ENCODE measurements at regions not wholly inside any gene's neighbourhood (a gene's known extent, or its start where the extent isn't known, plus 50 kb on each side); places are given as distances from the start of the nearest gene placed in this dataset.

- H3K4me3 Mint-ChIP-seq = no peak overlapping the region
Measured at GRCh38 chr17:33352526-33352925, 59.4 kb upstream of the ASIC2 start.

GRCh38 chr17:33356266-33356665, 63.2 kb upstream of the ASIC2 start:
- Mint-ChIP-seq H3K4me3 (no peak overlapping the region), H3K9me3 (no peaks in the 10 kb centered on the region), H3K27ac (no peak overlapping the region), H3K27me3 (peaks cover 26% of the 10 kb centered on the region), H3K36me3 (ENCODE audit: low read depth) (no peaks in the 10 kb centered on the region), H3K4me1 (peaks cover 6% of the 10 kb centered on the region)
- ATAC-seq (replicated peaks) = no peak

More at GRCh38 chr17:33352526-33352925, 59.4 kb upstream of the ASIC2 start:
- Mint-ChIP-seq H3K27ac (no peak overlapping the region), H3K4me1 (peaks cover 6% of the 10 kb centered on the region), H3K27me3 (peaks cover 20% of the 10 kb centered on the region), H3K9me3 (no peaks in the 10 kb centered on the region), H3K36me3 (ENCODE audit: low read depth) (no peaks in the 10 kb centered on the region)
- ATAC-seq (replicated peaks) = no peak

GRCh38 chr17:33363475-33363874, 70.4 kb upstream of the ASIC2 start:
- Mint-ChIP-seq H3K9me3 (no peaks in the 10 kb centered on the region), H3K27ac (no peak overlapping the region), H3K4me3 (no peak overlapping the region), H3K36me3 (ENCODE audit: low read depth) (no peaks in the 10 kb centered on the region), H3K4me1 (no peaks in the 10 kb centered on the region), H3K27me3 (peaks cover 36% of the 10 kb centered on the region)
- no peak for ATAC-seq (replicated peaks)

GRCh38 chr17:33366960-33367359, 73.9 kb upstream of the ASIC2 start:
- H3K27ac Mint-ChIP-seq = no peak overlapping the region
- no peaks in the 10 kb centered on the region for H3K4me1 Mint-ChIP-seq

GRCh38 chr17:33369149-33369548, 76.1 kb upstream of the ASIC2 start:
- no peaks in the 10 kb centered on the region for H3K4me1 Mint-ChIP-seq
- no peak overlapping the region for H3K27ac Mint-ChIP-seq
- H3K4me3 Mint-ChIP-seq = no peak overlapping the region
- no peaks in the 10 kb centered on the region for H3K36me3 Mint-ChIP-seq (ENCODE audit: low read depth)
- no peaks in the 10 kb centered on the region for H3K9me3 Mint-ChIP-seq
- no peak for ATAC-seq (replicated peaks)
- H3K27me3 Mint-ChIP-seq = peaks cover 31% of the 10 kb centered on the region

More at GRCh38 chr17:33366960-33367359, 73.9 kb upstream of the ASIC2 start:
- Mint-ChIP-seq H3K27me3 (peaks cover 37% of the 10 kb centered on the region), H3K4me3 (no peak overlapping the region), H3K36me3 (ENCODE audit: low read depth) (no peaks in the 10 kb centered on the region), H3K9me3 (no peaks in the 10 kb centered on the region)
- ATAC-seq (replicated peaks) = no peak

- H3K4me1 Mint-ChIP-seq = no peaks in the 10 kb centered on the region
- no peak for ATAC-seq (replicated peaks)
- no peaks in the 10 kb centered on the region for H3K36me3 Mint-ChIP-seq (ENCODE audit: low read depth)
- peaks cover 27% of the 10 kb centered on the region for H3K27me3 Mint-ChIP-seq
- no peak overlapping the region for H3K4me3 Mint-ChIP-seq
- H3K27ac Mint-ChIP-seq = no peak overlapping the region
- no peaks in the 10 kb centered on the region for H3K9me3 Mint-ChIP-seq
Measured at GRCh38 chr17:33369876-33370275, 76.8 kb upstream of the ASIC2 start.

- no peaks in the 10 kb centered on the region for H3K9me3 Mint-ChIP-seq
- no peaks in the 10 kb centered on the region for H3K36me3 Mint-ChIP-seq (ENCODE audit: low read depth)
- peaks cover 22% of the 10 kb centered on the region for H3K27me3 Mint-ChIP-seq
- no peak for ATAC-seq (replicated peaks)
- no peak overlapping the region for H3K27ac Mint-ChIP-seq
- no peaks in the 10 kb centered on the region for H3K4me1 Mint-ChIP-seq
- H3K4me3 Mint-ChIP-seq = no peak overlapping the region
Measured at GRCh38 chr17:33370401-33370800, 77.3 kb upstream of the ASIC2 start.

GRCh38 chr17:33371377-33371776, 78.3 kb upstream of the ASIC2 start:
- Mint-ChIP-seq H3K4me3 (no peak overlapping the region), H3K9me3 (no peaks in the 10 kb centered on the region), H3K27me3 (peaks cover 16% of the 10 kb centered on the region), H3K27ac (no peak overlapping the region), H3K4me1 (no peaks in the 10 kb centered on the region), H3K36me3 (ENCODE audit: low read depth) (no peaks in the 10 kb centered on the region)
- ATAC-seq (replicated peaks) = no peak

GRCh38 chr17:33373273-33373672, 80.2 kb upstream of the ASIC2 start:
- no peak overlapping the region for H3K4me3 Mint-ChIP-seq
- no peaks in the 10 kb centered on the region for H3K4me1 Mint-ChIP-seq
- ATAC-seq (replicated peaks) = no peak
- H3K36me3 Mint-ChIP-seq (ENCODE audit: low read depth) = no peaks in the 10 kb centered on the region
- peaks cover 22% of the 10 kb centered on the region for H3K27me3 Mint-ChIP-seq
- H3K27ac Mint-ChIP-seq = no peak overlapping the region
- H3K9me3 Mint-ChIP-seq = no peaks in the 10 kb centered on the region

GRCh38 chr17:33375103-33375502, 82.0 kb upstream of the ASIC2 start:
- Mint-ChIP-seq H3K4me3 (no peak overlapping the region), H3K4me1 (no peaks in the 10 kb centered on the region), H3K9me3 (no peaks in the 10 kb centered on the region), H3K27ac (no peak overlapping the region), H3K36me3 (ENCODE audit: low read depth) (no peaks in the 10 kb centered on the region), H3K27me3 (peaks cover 16% of the 10 kb centered on the region)
- ATAC-seq (replicated peaks) = no peak

- no peak overlapping the region for H3K4me3 Mint-ChIP-seq
- H3K27ac Mint-ChIP-seq = no peak overlapping the region
- no peaks in the 10 kb centered on the region for H3K4me1 Mint-ChIP-seq
- H3K9me3 Mint-ChIP-seq = no peaks in the 10 kb centered on the region
- peaks cover 16% of the 10 kb centered on the region for H3K27me3 Mint-ChIP-seq
- no peak for ATAC-seq (replicated peaks)
- no peaks in the 10 kb centered on the region for H3K36me3 Mint-ChIP-seq (ENCODE audit: low read depth)
Measured at GRCh38 chr17:33375783-33376182, 82.7 kb upstream of the ASIC2 start.

- no peak overlapping the region for H3K4me3 Mint-ChIP-seq
- H3K4me1 Mint-ChIP-seq = no peaks in the 10 kb centered on the region
- no peaks in the 10 kb centered on the region for H3K9me3 Mint-ChIP-seq
- H3K36me3 Mint-ChIP-seq (ENCODE audit: low read depth) = no peaks in the 10 kb centered on the region
- ATAC-seq (replicated peaks) = no peak
- peaks cover 8% of the 10 kb centered on the region for H3K27me3 Mint-ChIP-seq
- H3K27ac Mint-ChIP-seq = no peak overlapping the region
Measured at GRCh38 chr17:33377837-33378595, 84.9 kb upstream of the ASIC2 start.

GRCh38 chr17:33381201-33381600, 88.1 kb upstream of the ASIC2 start:
- no peaks in the 10 kb centered on the region for H3K36me3 Mint-ChIP-seq (ENCODE audit: low read depth)
- H3K4me1 Mint-ChIP-seq = no peaks in the 10 kb centered on the region
- peaks cover 21% of the 10 kb centered on the region for H3K27me3 Mint-ChIP-seq
- ATAC-seq (replicated peaks) = no peak
- H3K4me3 Mint-ChIP-seq = no peak overlapping the region
- H3K27ac Mint-ChIP-seq = no peak overlapping the region
- no peaks in the 10 kb centered on the region for H3K9me3 Mint-ChIP-seq

GRCh38 chr17:33383488-33384023, 90.5 kb upstream of the ASIC2 start:
- Mint-ChIP-seq H3K27me3 (peaks cover 24% of the 10 kb centered on the region), H3K4me3 (no peak overlapping the region), H3K4me1 (no peaks in the 10 kb centered on the region), H3K9me3 (no peaks in the 10 kb centered on the region), H3K27ac (no peak overlapping the region), H3K36me3 (ENCODE audit: low read depth) (no peaks in the 10 kb centered on the region)
- no peak for ATAC-seq (replicated peaks)

- no peak for ATAC-seq (replicated peaks)
- H3K4me1 Mint-ChIP-seq = no peaks in the 10 kb centered on the region
- no peaks in the 10 kb centered on the region for H3K36me3 Mint-ChIP-seq (ENCODE audit: low read depth)
- no peak overlapping the region for H3K4me3 Mint-ChIP-seq
- no peak overlapping the region for H3K27ac Mint-ChIP-seq
- H3K27me3 Mint-ChIP-seq = peaks cover 30% of the 10 kb centered on the region
- no peaks in the 10 kb centered on the region for H3K9me3 Mint-ChIP-seq
Measured at GRCh38 chr17:33385133-33385532, 92.0 kb upstream of the ASIC2 start.

Measured in activated T-helper 17 cell treated with anti-CD3 and anti-CD28 coated beads, Interleukin-2, amount 50 U/mL, for 72 hours (primary cell).